GM21723 (cell line): ENCODE measurements at regions not wholly inside any gene's neighbourhood (a gene's known extent, or its start where the extent isn't known, plus 50 kb on each side); places are given as distances from the start of the nearest gene placed in this dataset.

Experiments used
- ATAC-seq: cut with Tn5 transposase; IDR thresholded peaks from one replicate; pipeline ENCODE4 v1.9.1; 2021; ENCODE audit warnings: mild to moderate bottlenecking, moderate library complexity; ENCODE audit not compliant: unreplicated experiment

GRCh38 chr5:73295447-73295846 lies 122.5 kb downstream of the TMEM174 start:
- no peak for ATAC-seq

- no peak for ATAC-seq
Measured at GRCh38 chr5:73292816-73293459, 119.9 kb downstream of the TMEM174 start.

- no peak for ATAC-seq
Measured at GRCh38 chr5:73291873-73292272, 118.9 kb downstream of the TMEM174 start.

- no peak for ATAC-seq
Measured at GRCh38 chr5:73290242-73290641, 117.2 kb downstream of the TMEM174 start.

- no peak for ATAC-seq
Measured at GRCh38 chr5:73288803-73289720, 116.1 kb downstream of the TMEM174 start.

GRCh38 chr5:73286896-73287295 lies 113.9 kb downstream of the TMEM174 start:
- ATAC-seq = no peak

- no peak for ATAC-seq
Measured at GRCh38 chr5:73284985-73285384, 112.0 kb downstream of the TMEM174 start.

- ATAC-seq = no peak
Measured at GRCh38 chr5:73284220-73284795, 111.3 kb downstream of the TMEM174 start.

GRCh38 chr5:73282923-73283322 lies 109.9 kb downstream of the TMEM174 start:
- ATAC-seq = no peak

GRCh38 chr5:73282383-73282782 lies 109.4 kb downstream of the TMEM174 start:
- ATAC-seq = no peak

- no peak for ATAC-seq
Measured at GRCh38 chr5:73280821-73281746, 108.1 kb downstream of the TMEM174 start.

- ATAC-seq = no peak
Measured at GRCh38 chr5:73280386-73280785, 107.4 kb downstream of the TMEM174 start.

- no peak for ATAC-seq
Measured at GRCh38 chr5:73279805-73280204, 106.8 kb downstream of the TMEM174 start.

- ATAC-seq = no peak
Measured at GRCh38 chr5:73278693-73279092, 105.7 kb downstream of the TMEM174 start.

- ATAC-seq = no peak
Measured at GRCh38 chr5:73274881-73275663, 102.1 kb downstream of the TMEM174 start.

- no peak for ATAC-seq
Measured at GRCh38 chr5:73274121-73274520, 101.1 kb downstream of the TMEM174 start.

GRCh38 chr5:73273379-73274050 lies 100.5 kb downstream of the TMEM174 start:
- ATAC-seq = no peak

GRCh38 chr5:73272351-73272750 lies 99.4 kb downstream of the TMEM174 start:
- ATAC-seq = no peak

- no peak for ATAC-seq
Measured at GRCh38 chr5:73268826-73269225, 95.8 kb downstream of the TMEM174 start.
